ENCODE measurements at regions not wholly inside any gene's neighbourhood (a gene's known extent, or its start where the extent isn't known, plus 50 kb on each side); places are given as distances from the start of the nearest gene placed in this dataset.
A peak's percentile ranks its signal among the peaks of the same experiment; 100 is the strongest.

DNA sequence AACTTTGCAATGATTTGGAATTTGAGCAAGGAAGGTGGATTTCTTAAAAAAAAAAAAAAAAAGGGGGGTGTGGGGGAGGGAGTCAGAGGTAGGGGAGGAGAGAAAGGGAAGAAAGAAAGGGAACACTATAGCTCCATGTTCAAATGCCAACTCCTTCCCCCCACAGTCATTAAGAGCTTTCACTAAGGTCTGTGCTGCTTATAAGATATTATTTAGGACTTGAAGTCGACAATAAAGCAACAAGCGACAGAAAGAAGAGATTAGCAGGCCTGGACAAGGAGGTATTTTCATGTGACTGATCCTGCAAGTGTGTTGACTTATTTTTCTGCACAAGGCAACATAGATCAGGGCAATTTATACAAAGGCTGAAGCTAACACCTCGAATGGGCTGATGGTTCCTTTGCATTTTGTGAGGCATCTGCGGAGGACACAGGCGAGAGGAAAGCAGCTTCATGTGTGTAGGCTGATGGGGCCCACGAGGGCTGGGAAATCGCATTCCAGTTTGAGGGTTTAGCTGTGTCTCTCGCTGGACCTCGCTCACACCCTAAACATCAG lies 382.0 kb downstream of the SOX11 start:
- no peak for DNase-seq (ENCODE audit: low read depth in 1 of 2, low spot score in 1 of 2)
- TF ChIP-seq JUND (IDR thresholded peaks at IDR 0.05; ENCODE audit: low read depth) = no peak
- in situ Hi-C loops (cut with HindIII; ENCODE audit: low pct_unique_long_range_greater_than_20kb, low sequenced_read_pairs) = no loop called here

DNA sequence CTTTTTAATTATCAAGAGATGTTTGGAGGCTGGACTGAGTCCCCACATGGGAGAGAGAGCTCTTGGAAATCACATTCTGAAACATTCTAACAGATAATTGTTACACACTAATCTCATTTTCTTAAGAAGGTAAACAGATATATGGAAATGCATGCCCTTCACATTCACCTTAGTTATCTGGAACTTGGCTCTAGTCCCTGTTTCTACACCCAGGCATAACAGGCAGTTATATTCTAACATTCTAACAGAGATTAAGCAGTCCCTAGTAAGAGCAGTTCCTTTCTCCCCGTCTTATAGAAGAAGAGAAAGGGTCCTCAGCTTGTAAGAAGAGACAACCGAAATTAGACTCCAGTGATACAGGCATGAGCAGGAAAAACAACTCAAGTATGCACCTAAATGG lies 385.4 kb downstream of the SOX11 start:
- no peak for DNase-seq (ENCODE audit: low read depth in 1 of 2, low spot score in 1 of 2)
- in situ Hi-C loops (cut with HindIII; ENCODE audit: low pct_unique_long_range_greater_than_20kb, low sequenced_read_pairs) = no loop called here
- no peak for TF ChIP-seq JUND (IDR thresholded peaks at IDR 0.05; ENCODE audit: low read depth)

DNA sequence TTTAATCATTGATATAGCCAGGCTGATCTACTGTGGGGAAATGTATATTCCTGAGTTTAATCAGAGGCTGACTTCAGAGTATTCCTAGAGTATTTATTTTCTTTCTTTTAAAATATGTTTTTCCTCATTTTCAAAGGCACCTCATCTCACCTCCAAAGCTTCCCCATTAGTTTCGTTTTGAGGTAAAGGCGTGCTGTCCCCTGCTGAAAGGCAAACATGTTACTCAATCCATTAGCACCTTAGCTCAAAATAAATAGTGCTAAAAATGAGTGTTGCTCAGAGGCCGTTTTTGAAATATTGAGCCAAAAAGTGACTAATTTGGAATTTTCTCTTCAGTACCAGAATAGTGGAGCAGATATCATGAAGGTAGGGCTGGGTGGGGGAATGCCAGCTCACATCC lies 386.2 kb downstream of the SOX11 start:
- TF ChIP-seq JUND (IDR thresholded peaks at IDR 0.05; ENCODE audit: low read depth) = no peak
- in situ Hi-C loops (cut with HindIII; ENCODE audit: low pct_unique_long_range_greater_than_20kb, low sequenced_read_pairs) = no loop called here
- DNase-seq (ENCODE audit: low read depth in 1 of 2, low spot score in 1 of 2) = no peak

DNA sequence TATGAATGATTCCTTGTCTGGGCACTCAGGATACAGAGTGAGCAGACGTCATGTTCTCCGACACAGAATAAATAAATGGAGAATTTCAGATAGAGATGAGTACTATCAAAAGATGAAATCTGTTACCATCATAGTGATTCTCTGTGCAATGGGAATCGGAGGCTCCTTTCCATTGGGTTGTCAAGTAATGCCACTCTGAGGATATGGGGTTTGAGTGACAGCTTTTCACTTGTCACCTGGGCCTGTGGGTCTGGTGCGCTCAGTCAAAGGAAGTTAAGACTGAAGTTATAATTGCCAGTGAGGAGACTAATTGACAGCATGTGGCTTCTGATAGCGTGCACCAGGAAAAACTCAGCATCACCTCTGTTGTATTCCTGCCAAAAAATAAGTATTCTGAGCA lies 387.2 kb downstream of the SOX11 start:
- no peak for DNase-seq (ENCODE audit: low read depth in 1 of 2, low spot score in 1 of 2)
- no peak for TF ChIP-seq JUND (IDR thresholded peaks at IDR 0.05; ENCODE audit: low read depth)
- in situ Hi-C loops (cut with HindIII; ENCODE audit: low pct_unique_long_range_greater_than_20kb, low sequenced_read_pairs) = no loop called here

DNA sequence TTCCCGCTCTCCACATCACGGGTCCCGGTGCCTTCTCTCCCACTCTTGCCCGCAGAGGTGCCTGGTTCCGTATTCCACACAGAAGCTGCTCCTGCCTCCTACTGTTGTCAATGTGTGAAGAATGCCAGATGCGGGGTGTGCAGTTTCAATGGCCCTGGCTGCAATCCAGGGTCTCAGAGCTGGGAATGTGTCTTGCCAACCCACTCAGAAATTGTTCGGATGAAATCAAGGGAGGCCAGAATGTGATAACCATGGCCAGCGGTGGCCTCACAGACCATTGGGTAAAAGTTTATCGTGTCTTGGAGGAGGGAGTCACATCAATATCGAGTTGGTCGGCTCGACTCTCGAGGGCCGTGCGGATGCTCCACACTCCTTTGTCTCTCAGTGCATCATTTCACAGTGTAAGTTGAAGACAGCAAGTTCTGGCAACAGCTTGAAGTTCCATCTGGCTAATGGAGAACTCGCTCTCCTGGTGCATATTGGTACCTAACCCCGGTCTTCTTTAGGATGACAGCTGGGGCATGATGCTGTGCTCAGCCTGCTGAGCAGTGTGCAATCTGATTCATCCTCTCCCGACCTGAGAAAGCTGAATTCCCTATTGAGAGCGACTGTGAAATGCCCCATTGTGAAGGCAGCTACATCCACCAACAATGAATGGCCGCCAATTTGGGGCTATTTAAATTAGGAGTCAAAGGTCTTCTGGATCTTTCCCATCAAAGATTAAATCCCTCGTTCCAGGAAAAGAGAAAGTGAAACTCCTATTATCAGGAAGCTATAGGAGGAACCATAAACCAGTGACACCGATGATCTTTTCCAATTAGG lies 389.0 kb downstream of the SOX11 start:
- in situ Hi-C loops (cut with HindIII; ENCODE audit: low pct_unique_long_range_greater_than_20kb, low sequenced_read_pairs) = no loop called here
- DNase-seq (ENCODE audit: low read depth in 1 of 2, low spot score in 1 of 2) = no peak
- TF ChIP-seq JUND (IDR thresholded peaks at IDR 0.05; ENCODE audit: low read depth) = no peak

DNA sequence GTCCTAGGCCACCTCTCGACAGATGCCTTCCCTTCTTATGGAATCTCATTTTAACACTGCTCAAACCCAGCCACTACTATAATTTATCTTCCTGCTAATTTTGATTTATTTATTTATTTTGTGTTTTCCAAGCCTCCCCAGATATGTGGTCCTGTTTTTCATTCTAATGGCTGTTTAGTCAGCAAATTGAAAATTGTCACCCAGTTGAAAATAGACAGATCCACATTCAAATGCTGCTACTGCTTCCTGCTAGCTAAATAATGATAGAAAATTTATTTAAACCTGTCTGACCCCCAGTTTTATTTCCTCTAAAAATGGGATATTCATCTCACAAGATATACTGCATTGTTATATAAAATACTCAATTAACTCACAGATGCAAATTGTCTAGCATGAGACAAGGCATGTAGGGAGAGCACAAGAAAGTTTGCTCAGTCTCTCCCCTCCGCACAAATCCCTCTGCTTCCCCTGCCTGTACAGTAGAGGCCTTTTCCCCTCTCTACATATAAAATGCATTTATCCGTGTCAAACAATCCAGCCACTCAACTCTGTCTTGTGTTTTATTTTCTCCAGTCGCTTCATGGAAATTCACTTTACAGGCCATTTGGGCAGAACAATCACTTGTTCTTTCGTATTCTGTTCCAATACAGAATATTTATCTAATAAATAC lies 389.9 kb downstream of the SOX11 start:
- no peak for TF ChIP-seq JUND (IDR thresholded peaks at IDR 0.05; ENCODE audit: low read depth)
- in situ Hi-C loops (cut with HindIII; ENCODE audit: low pct_unique_long_range_greater_than_20kb, low sequenced_read_pairs) = no loop called here
- DNase-seq (ENCODE audit: low read depth in 1 of 2, low spot score in 1 of 2) = no peak

DNA sequence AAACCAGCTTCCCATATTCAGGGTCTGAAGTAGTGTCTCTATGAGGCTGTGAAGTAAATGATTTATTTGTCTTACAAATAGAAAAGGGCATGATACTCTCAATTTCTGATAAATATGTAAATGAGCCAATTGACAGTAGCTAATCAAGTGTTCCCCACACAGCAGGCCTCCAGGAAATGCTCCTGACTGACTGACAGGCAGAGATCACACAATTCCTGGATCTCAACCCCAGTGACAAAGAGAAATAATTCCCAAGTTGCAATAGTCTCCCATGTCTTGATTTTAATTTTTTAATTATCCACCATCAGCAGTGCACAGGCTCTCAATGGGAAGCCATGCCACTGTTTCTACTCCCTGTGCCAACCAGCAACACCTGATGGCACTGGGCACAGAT lies 390.4 kb downstream of the SOX11 start:
- DNase-seq (ENCODE audit: low read depth in 1 of 2, low spot score in 1 of 2) = no peak
- no peak for TF ChIP-seq JUND (IDR thresholded peaks at IDR 0.05; ENCODE audit: low read depth)
- in situ Hi-C loops (cut with HindIII; ENCODE audit: low pct_unique_long_range_greater_than_20kb, low sequenced_read_pairs) = no loop called here

DNA sequence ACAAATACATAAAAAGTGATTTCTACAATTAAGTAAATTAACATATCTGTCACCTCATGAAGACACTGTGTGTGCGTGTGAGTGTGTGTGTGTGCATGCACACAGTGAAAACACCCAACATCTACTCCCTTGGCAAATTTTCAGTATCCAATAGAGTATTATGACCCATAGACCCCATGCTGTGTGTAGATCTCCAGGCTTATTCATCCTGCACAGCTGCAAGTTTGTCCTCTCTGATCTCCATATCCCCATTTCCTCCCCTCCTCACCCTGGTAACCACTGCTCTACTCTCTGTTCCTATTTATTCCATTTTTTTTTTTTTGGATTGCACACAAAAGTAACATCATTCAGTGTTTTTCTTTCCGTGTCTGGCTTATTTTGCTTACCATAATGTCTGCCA lies 391.0 kb downstream of the SOX11 start:
- TF ChIP-seq JUND (IDR thresholded peaks at IDR 0.05; ENCODE audit: low read depth) = no peak
- DNase-seq (ENCODE audit: low read depth in 1 of 2, low spot score in 1 of 2) = no peak
- in situ Hi-C loops (cut with HindIII; ENCODE audit: low pct_unique_long_range_greater_than_20kb, low sequenced_read_pairs) = no loop called here

DNA sequence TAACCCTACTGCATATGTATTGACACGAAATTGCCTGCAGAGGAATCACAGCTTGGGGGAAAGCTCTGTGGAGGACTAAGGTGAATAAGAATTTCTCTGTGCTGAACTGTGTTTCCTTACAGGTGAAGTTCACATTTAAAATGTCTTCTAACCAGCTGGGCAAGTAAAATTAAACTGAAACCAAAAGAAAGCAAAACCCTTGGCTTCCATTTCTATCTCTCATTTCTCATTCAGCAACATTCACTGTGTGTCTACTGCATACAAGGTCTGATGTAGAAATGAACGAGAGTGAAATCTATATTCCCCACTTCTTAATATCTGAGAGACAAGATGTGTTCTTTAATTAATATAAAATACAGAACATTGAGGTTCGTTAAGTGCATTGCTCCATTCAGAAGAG lies 397.3 kb downstream of the SOX11 start:
- no peak for TF ChIP-seq JUND (IDR thresholded peaks at IDR 0.05; ENCODE audit: low read depth)
- in situ Hi-C loops (cut with HindIII; ENCODE audit: low pct_unique_long_range_greater_than_20kb, low sequenced_read_pairs) = no loop called here
- no peak for DNase-seq (ENCODE audit: low read depth in 1 of 2, low spot score in 1 of 2)

DNA sequence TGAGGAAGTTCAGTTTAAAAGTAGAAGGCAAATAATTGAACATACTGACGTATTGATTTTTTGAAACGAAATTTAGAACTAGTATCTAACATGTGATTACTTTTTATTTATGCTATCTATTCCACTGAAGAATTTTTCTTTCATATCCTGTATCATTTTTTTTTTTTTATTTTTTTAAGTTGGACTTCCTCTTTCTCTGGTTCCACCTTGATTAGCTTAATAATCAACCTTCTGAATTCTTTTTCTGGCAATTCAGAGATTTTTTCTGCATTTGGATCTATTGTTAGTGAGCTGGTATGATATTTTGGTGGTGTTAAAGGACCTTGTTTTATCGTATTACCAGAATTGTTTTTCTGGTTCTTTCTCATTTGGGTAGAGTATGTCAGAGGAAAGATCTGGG lies 411.2 kb downstream of the SOX11 start:
- no peak for DNase-seq (ENCODE audit: low read depth in 1 of 2, low spot score in 1 of 2)
- in situ Hi-C loops (cut with HindIII; ENCODE audit: low pct_unique_long_range_greater_than_20kb, low sequenced_read_pairs) = no loop called here
- TF ChIP-seq JUND (IDR thresholded peaks at IDR 0.05; ENCODE audit: low read depth) = no peak

DNA sequence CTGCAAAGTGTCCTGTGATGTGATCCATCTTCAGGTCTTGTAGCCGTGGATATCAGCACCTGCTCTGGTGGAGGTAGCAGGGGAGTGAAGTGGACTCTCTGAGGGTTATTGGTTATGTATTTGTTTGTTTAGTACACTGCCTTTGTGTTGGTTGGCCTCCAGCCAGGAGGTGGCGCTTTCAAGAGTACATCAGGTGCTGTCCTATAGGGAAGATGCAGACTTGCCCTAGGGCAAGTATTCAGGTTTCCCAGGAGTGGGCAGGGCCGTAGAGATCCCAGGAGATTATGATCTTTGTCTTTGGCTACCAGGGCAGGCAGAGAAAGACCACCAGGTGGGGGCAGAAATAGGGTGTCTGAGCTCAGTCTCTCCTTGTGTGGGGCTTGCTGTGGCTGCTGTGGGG lies 411.8 kb downstream of the SOX11 start:
- DNase-seq (ENCODE audit: low read depth in 1 of 2, low spot score in 1 of 2) = peak in 1 of 2 experiments; percentile 33
- in situ Hi-C loops (cut with HindIII; ENCODE audit: low pct_unique_long_range_greater_than_20kb, low sequenced_read_pairs) = no loop called here
- TF ChIP-seq JUND (IDR thresholded peaks at IDR 0.05; ENCODE audit: low read depth) = no peak

DNA sequence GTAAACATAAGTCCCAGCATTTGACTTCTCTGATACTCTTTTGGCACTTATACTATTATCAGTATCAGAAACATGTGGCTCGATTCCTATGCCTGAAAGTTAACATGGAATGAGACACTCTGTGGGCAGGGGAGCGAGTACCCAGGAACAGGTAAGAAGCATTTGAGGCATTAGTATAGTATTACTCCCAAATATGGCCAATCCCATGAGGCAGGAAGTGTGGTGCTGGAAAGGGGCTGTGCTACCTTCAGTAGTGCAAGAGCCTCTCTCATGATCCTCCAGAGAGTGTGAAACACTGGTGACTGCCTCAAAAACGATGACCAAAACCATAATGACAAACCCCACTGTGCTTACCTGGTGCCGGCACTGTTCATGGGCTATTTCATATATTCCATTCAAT lies 415.1 kb downstream of the SOX11 start:
- no peak for TF ChIP-seq JUND (IDR thresholded peaks at IDR 0.05; ENCODE audit: low read depth)
- in situ Hi-C loops (cut with HindIII; ENCODE audit: low pct_unique_long_range_greater_than_20kb, low sequenced_read_pairs) = no loop called here
- DNase-seq (ENCODE audit: low read depth in 1 of 2, low spot score in 1 of 2) = no peak

DNA sequence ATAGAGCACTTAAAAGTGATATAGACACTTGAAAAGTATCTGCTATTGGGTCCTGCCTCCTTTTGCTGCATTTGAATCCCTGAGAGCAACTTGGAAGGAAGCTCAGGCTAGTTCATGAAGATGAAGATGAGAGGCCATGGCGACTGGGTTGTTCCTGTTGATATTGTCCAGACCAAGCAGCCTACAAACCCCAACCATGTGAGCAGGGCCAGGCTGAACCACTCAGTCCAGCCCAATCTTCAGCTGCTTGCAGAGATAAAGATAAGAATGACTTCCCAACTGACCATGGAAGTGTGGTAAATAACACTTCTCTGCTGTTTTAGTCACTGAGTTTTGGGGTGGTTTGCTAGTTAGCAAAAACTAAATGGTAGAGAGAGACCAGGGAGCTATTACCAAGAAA lies 417.6 kb downstream of the SOX11 start:
- no peak for DNase-seq (ENCODE audit: low read depth in 1 of 2, low spot score in 1 of 2)
- in situ Hi-C loops (cut with HindIII; ENCODE audit: low pct_unique_long_range_greater_than_20kb, low sequenced_read_pairs) = no loop called here
- TF ChIP-seq JUND (IDR thresholded peaks at IDR 0.05; ENCODE audit: low read depth) = no peak
